GM13977 (cell line): ENCODE measurements at regions not wholly inside any gene's neighbourhood (a gene's known extent, or its start where the extent isn't known, plus 50 kb on each side); places are given as distances from the start of the nearest gene placed in this dataset.
"Not testable (repeated sequence)": the region's sequence is repeated elsewhere in the genome, so short reads cannot be mapped to it uniquely, and the experiment has no call there.

Experiments
- DNase-seq: peaks from one replicate; pipeline ENCODE4 v3.0.0; 2012; ENCODE audit warnings: low spot score
- CTCF ChIP-seq: IDR thresholded peaks from 2 replicates; pipeline ENCODE4 v1.5.1; 2012; ENCODE audit warnings: mild to moderate bottlenecking, control low read depth; ENCODE audit not compliant: insufficient read depth; ENCODE audit errors: extremely low read depth, missing control alignments
- in situ Hi-C: fragments of 300-500 bp; cut with MboI; formaldehyde crosslinking; loops from one replicate; pipeline ENCODE4 v1.12.0; 2022; ENCODE audit warnings: low sequenced_read_pairs, low pct_unique_long_range_greater_than_20kb, mixed read lengths, inconsistent platforms; ENCODE audit not compliant: unreplicated experiment

GRCh38 chr13:89204435-89204834 is 1533.3 kb downstream of the SLITRK5 start:
- DNase-seq, result no peak
- TF ChIP-seq CTCF, result no peak
- in situ Hi-C loops, result no loop called here

- in situ Hi-C loops, result no loop called here
- no peak for TF ChIP-seq CTCF
- no peak for DNase-seq
These were observed 1534.8 kb downstream of the SLITRK5 start for GRCh38 chr13:89205856-89206520.

GRCh38 chr13:89212186-89212585 is 1541.0 kb downstream of the SLITRK5 start:
- no peak for DNase-seq
- TF ChIP-seq CTCF, result no peak
- in situ Hi-C loops, result no loop called here

GRCh38 chr13:89214185-89214584 is 1543.0 kb downstream of the SLITRK5 start:
- DNase-seq, result no peak
- in situ Hi-C loops, result no loop called here
- TF ChIP-seq CTCF, result no peak

GRCh38 chr13:89215319-89215718 is 1544.1 kb downstream of the SLITRK5 start:
- in situ Hi-C loops, DNase-seq: not testable (repeated sequence)

GRCh38 chr13:89217813-89218212 is 1546.6 kb downstream of the SLITRK5 start:
- in situ Hi-C loops, result no loop called here
- no peak for TF ChIP-seq CTCF
- no peak for DNase-seq

GRCh38 chr13:89221557-89222158 is 1550.5 kb downstream of the SLITRK5 start:
- DNase-seq, result no peak
- in situ Hi-C loops, result no loop called here
- no peak for TF ChIP-seq CTCF
